GM23248 (cell line): ENCODE measurements at regions not wholly inside any gene's neighbourhood (a gene's known extent, or its start where the extent isn't known, plus 50 kb on each side); places are given as distances from the start of the nearest gene placed in this dataset.

Experiments
- EZH2 ChIP-seq: fragments of 200-600 bp; sonication (generic); IDR thresholded peaks from 2 replicates; pipeline ENCODE4 v1.6.1; 2018; ENCODE audit warnings: antibody characterized with exemption, mild to moderate bottlenecking; ENCODE audit not compliant: insufficient read depth, poor library complexity, severe bottlenecking
- EZH2phosphoT487 ChIP-seq: fragments of 200-600 bp; sonication (generic); IDR thresholded peaks from 2 replicates; pipeline ENCODE4 v1.6.1; 2018; ENCODE audit warnings: antibody characterized with exemption, moderate library complexity, mild to moderate bottlenecking, low read depth; ENCODE audit not compliant: insufficient read depth

DNA sequence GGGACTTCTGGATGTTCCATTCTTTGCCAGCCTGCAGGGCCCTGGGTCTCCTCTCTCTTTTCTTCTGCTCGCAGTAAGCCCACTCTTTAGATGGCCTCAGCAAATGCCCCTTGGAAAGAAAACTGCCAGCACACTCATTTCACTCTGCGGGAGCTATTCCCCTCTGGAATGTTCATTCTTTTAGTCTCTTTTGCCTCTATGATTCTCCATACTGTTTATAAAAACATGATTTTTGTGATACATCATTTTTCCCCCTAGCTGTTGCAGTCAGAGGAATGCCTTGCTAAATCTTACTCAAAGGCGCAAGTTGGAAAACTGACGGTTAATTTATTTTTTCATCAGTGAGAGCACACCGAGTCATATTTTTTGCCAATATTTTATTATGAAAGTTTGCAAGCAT is 184.9 kb downstream of the SNX19 start:
- TF ChIP-seq EZH2phosphoT487: no peak
- no peak for TF ChIP-seq EZH2
